NCI-H446 (cell line): ENCODE measurements at regions not wholly inside any gene's neighbourhood (a gene's known extent, or its start where the extent isn't known, plus 50 kb on each side); places are given as distances from the start of the nearest gene placed in this dataset.

Experiments used
- DNase-seq, 2 experiments: peaks; one replicate each; lab custom pipeline; 2025; lab: John Stamatoyannopoulos, UW

DNA sequence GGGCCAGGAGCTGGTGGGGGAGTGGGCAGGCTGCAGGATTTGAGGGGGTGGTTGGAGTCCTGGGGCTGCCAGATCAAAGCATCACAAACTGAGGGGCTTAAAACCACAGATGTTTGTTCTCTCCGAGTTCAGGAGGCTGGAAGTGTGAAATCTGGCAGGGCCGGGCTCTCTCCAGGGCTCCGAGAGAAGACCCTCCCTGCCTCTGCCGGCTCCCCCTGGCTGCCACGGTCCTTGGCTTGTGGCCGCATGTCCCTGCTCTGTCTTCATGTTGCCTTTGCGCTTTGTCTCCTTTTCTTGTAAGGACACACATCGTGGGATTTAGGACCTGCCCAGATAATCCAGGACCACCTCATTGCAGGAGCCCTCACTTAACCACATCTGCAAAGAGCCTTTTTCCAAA is 139.8 kb upstream of the GSE1 start:
- DNase-seq = no peak

DNA sequence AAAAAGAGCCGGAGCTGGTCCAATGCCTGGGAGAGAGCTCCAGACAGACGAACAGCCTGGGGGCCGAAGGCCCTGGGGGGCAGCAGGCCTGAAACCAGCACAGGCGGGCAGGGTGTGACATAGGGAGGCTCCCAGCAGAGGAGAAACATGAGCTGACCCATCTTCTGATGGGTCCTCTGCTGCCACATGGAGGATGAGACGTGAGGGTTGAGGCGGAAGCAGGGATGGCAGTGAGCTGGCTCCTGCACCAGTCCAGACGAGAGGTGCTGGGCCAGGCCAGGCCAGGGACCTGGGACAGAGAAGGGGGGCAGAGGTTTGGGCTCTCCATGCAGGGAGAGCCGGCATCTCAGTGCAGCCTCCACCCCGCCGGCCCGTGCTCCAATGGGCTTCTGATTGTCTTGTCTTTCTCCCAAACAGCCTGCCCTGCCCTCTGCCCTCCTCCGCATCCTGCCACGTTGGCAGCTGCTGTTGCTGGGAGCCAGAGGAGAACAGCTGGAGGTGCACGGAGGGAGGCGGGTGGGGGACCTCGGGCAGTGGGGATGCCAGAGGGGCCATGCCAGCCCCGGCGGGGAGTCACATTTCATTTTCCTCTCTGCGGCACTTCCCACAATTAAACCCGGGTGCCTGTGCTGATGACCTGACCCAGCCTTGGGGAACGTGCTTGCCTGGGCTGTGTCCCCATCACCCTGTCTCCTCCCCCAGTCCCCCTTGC is 139.1 kb upstream of the GSE1 start:
- DNase-seq = peak in 1 of 2 experiments; percentile 66

DNA sequence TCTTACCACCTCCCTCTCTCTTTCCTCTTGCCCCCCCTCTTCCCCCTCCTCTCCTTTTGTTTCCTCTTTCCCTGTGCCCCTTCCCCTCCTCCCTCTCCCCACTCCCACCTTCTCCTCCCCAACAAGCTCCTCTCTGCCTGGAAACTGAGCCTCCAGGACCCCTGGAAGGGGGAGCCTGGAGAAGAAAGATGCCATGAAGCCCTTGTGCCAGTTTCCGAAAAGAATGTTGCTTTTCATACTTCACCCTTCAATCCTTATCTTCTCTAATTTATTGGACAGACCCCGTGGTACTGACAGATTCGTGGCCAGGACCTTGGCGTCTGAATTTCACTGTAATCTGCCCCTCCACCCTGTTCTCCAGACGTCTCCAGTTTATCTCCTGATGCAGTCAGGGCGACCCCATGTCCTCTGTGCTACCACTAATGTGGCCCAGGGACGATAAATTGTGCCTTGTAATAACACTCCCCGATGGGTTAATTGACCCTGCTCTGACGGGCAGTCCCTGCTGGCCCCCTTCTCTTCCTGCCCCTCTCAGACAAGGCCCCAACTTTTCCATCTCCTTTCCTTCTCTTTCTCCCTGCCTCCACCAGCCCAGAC is 138.4 kb upstream of the GSE1 start:
- no peak for DNase-seq

DNA sequence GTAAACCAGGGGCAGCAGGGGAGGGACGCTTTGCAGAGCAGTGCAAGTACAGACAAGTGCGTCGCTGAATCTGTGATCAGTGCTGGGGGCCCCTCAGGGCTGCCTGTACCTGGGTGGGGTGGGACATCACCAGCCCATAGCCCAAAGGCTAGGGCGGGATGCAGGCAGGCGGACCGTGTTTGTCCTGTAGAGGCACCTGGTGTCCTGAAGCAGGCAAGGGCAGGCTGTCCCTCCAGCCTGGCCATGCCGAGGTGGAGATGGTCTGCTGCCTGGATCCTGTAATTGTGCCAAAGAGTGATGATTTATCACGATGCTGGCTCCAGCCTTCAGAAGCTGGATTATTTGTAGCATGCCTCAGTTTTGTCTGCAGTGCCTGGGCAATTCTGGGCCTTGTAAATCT is 137.9 kb upstream of the GSE1 start:
- DNase-seq = peak in 1 of 2 experiments; percentile 40

DNA sequence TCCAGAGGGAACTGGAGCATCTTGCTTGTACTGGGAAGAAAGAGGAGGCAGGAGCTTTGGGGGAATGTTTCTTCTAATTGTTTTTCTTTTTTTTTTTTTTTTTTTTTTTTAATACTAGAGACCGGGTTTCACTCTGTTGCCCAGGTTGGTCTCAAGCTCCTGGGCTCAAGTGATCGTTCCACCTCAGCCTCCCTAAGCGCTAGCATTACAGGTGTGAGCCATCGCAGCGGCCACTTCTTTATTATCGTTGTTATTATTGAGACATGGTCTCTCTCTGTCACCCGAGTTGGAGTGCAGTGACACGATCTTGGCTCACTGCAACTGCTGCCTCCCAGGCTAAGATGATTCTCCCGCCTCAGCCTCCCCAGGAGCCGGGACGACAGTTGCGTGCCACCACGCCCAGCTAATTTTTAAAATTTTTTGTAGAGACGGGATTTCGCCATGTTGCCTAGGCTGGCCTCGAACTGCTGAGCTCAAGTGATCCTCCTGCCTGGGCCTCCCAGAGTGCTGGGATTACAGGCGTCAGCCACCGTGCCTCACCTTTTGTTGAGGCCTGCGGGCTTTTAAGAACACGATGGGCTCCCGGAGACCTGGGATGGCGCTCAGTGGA is 137.3 kb upstream of the GSE1 start:
- no peak for DNase-seq

DNA sequence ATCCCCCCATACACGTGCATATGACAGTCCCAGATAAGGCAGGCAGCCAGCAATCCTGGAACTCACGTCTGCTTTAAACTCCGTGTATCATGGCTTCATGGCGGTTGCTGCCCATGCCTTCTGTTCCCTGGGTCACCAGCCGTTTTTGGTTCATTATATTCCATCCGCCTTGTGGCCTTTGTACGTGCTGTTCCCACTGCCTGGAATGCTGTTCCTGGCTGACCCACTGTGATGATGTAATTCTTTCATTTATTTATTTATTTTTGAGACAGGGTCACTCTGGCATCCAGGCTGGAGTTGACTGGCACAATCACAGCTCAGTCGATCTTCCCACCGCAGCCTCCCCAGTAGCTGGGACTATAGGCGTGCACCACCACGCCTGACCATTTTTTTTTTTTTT is 136.7 kb upstream of the GSE1 start:
- no peak for DNase-seq

DNA sequence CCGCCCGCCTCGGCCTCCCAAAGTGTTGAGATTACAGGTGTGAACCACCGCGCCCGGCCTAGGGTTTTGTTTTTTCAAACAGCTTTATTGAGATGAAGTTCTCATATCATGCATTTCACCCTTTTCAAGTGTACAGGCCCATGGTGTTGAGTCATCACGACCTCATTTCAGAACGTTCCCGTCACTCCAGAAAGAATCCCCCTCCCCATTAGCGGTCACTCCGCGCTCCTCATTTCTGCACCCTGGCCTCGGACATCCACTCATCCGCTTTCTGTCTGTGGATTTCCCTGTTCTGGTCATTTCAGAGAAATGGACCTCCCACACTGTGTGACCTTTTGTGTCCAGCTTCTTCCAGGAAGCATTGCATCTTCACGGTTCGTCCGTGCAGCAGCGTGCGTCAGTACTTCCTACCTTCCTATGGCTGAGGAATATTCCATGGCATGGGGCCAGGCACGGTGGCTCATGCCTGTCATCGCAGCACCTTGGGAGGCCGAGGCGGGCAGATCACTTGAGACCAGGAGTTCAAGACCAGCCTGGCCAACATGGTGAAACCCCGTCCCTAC is 135.2 kb upstream of the GSE1 start:
- no peak for DNase-seq

DNA sequence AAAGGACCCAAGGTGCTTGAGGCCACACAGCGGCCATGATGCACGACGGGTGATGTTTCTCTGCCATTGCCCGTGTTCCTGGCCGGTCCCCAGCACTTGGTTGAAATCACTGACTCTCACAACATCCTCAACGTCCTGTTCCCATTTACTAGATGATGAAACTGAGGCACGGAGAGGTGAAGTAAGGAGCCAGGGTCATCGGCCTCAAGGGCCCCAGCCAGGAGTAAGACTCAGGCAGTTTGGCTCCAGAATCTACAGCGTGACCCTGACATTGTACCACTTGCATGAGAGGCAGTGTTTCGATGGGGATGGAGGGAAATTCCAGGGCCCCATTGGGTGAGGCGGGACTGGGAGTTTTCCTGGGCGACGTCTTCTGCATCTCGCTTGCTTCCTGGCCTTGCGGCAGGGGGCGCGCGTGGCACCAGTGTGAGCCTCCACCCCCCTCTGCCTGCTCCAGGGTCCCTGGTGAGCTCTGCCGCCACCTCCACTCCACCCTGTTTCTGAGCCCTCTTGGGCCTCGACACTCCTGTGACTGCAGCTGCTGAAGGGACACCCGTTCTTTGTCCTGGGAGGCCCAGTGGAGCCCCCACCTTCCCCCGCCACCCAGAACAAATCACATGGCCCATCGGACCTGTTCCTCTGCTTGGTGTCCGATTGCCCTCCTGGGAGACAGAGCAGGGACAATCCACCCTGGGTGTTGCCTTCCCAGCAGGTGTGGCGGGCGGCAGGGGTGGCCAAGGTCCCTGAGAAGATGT is 133.0 kb upstream of the GSE1 start:
- DNase-seq = no peak

DNA sequence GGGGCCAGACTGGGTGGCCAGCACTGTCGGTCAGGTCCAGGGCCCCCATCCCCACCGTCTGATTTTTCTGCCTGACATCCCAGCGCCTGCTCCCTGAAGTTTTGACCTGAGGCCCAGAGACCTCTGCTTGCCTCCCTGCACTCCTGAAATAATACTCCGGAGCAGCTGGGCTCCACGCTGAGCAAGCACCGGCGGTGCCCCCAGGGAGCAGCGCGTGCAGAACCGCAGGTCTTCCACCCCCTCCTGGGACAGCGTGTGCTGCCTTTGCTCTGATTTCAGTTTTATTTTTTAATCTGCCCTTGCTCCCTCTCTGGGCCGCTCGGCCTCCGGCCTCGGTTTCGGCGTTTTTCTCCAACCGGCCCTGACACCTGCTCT is 132.4 kb upstream of the GSE1 start:
- no peak for DNase-seq

DNA sequence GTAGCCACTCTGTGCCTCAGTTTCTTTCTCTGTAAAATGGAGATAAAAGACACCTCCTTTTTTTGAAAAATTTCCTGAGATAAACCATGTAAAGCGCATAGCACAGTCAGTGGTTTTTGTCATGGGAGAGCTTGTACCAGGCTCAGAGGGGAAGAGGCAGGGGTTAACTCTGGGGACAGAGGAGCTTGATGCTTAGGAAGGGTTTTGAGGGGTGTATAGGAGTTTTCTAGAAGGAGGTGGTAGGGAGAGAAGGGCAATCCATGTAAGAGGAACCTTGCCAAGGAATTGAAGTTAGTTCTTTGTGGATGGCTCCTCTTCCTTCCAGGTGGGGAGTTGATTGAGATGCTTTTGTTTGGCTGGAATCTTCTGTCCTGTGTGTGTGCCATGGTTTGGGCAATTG is 131.9 kb upstream of the GSE1 start:
- DNase-seq = no peak

DNA sequence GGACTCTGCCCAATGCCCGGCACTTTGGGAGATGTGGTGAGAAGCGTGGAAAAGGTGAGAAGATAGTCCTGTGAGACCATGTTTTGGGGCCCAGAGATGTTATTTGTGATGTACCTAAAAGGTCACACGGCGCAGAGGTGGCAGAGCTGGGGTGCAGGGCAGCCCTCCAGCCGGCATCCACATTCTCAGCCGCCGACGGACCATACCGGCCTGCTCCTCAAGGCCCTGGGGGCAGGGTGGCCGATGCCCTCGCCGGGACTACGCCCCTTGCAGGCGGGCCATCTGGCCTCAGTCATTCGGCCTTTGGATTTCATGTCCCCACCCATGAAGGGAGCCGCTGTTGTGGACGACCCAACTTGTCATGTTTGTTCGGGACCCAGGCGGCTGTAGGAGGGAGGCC is 131.4 kb upstream of the GSE1 start:
- no peak for DNase-seq

DNA sequence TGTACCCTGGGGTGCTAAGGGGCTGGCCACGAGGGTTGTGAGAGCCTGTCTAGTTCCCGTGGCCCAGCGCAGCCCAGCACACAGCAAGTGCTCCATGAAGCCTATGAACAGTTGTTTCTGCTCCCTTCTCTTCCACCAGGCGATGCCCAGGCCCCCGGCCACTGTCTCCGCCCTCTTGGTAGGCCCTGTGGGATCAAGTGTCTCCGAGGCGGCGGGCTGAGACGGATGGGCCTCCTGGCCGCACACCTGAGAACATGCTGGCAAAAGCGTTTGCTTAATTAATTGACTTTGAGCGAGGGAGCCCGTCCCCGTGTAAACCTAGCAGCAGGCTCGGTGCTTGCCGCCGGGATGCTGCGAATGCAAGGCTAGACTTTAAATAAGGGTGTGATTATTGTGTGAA is 129.7 kb upstream of the GSE1 start:
- DNase-seq = no peak

DNA sequence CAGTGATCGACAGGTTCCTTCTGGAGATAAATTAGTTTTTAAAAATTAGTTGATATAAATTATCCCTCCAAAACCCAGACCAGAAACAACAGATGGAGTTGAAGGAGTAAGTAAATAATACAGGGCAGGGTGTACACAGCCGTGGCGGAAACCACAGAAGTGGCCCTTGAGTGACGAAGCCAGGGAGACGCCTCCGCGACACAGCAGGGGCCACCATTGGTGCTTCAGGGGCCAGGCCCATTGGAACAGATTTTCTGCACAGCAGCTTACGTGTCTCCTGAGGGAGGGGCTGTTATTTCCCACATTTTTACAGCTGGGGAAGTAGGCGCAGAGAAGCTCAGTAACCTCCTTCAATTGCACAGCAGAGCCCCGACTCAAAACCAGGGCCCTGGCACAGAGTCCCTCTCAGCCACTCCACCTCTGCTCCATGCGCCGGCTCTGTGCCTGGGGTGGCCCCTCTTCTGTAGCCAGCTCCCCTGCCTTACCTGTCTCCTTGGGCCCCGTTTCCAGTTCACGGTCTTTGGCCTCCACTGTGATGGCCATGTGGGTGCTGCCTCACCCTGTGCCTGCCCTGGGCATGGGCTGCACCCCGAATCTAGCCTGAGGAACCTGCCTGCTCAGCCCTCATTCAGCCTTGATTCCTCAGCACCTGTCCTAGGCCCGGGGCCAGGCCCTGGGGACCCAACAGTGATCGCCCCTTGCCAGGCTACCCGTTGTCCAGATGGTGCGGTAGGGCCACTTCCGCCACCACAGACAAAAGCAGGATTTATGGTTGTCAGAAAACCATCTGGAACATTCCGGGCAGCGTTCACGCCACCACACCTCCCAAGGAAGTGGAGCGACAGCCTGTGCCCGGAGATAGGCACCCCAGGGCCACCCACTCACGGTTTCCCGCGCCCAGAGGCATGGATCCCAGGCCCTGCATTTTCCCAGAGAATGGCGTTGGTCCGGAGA is 128.5 kb upstream of the GSE1 start:
- DNase-seq = peak; percentile 25 to 60

DNA sequence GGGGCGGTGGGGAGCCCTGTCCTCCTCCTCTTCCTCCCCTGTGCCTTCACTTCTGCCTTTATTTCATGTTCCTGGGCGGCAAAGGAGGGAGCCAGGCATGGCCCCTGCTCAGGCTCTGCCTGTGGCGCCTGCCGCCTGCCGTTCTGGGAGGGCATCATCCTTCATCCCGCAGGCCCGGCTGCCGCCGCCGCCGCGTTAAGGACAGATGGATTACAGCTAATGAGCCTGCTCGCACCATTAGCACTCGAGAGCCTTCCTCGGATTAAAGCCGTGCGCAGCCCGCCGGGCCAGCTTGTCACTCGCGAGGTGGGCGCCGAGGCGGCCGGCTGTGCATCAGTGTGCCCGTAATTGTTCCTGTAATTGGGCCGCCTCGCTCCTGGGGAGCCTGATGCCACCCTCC is 127.7 kb upstream of the GSE1 start:
- DNase-seq = peak in 1 of 2 experiments; percentile 49

DNA sequence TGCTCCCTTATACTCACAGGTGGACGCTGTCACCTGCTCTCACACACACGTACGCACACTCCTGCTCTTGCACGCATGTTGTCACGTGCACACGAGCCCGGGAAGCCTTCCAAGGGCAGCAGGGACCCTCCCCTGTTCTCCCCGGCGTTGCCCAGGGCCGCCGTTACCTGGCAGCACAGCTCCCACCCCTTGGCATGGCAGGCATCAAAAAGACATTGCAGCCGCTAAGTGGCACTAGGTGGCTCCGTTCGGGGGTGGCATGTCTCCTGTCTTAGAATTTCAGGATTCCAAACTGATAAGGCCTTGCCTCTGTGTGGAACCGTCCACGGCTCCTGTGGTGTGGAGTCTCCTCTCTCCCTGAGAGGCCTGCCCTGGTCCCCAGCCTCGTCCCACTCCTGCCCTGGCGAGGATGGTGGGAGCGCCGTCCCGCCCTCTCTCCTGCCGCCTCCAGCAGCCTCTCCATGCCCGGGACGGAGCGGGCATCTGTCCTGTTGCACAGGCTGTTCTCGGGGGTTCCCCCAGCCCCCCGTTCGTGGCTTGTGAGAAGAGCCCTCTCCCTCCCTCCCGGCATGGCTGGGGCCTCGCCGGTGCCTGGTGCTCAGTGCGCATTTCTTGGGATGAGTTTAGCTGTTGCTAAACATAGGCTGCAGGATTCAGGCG is 126.7 kb upstream of the GSE1 start:
- no peak for DNase-seq

DNA sequence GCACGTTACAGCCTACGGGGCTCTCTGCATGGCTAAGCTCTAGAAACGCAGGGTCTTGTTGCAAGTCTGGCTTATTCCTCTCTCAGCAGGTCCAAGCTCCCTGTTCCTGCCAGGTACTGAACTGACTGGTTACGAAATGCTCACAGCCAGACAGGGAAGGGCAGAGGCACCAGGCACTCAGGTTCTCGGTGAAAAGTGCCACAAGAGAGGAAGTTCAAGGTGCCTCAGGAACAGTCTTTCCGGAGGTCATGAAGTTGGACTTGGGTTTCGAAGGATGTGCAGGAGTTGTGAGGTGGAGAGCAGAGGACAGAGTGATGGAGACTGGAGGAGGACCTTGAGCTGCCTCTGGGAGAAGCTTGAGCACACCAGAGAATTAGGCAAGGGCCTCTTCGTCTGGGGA is 124.7 kb upstream of the GSE1 start:
- no peak for DNase-seq

DNA sequence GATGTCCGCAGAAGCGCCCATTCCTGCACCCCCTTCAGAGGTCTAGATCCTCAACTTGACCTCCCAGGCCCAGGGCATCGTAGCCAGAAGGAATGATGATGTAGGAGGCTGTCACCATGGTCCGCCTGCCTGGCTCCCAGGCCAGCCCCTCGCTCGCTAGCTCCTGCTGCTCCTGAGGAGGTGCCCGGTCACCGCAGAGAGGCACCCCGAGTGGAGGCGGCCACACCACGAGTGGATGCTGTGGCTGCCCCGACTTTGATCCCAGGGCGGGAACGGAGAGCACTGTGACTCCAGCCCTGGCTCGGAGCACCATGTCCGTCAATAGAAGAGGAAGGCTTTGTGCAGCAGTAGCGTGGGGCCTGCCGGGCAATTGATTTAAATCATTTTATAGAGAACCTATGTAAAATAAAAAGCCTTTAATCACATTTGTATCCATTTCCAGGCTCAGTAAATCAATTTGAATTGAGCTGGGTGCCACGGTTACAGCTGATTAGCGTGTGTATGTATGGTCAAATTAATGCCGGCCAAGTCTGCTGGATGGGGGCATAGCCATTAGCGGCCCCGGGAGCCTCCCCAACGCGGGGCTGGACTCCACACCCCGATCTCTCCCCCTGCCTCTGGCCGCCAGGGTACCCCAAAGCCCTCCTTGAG is 122.6 kb upstream of the GSE1 start:
- DNase-seq = no peak

DNA sequence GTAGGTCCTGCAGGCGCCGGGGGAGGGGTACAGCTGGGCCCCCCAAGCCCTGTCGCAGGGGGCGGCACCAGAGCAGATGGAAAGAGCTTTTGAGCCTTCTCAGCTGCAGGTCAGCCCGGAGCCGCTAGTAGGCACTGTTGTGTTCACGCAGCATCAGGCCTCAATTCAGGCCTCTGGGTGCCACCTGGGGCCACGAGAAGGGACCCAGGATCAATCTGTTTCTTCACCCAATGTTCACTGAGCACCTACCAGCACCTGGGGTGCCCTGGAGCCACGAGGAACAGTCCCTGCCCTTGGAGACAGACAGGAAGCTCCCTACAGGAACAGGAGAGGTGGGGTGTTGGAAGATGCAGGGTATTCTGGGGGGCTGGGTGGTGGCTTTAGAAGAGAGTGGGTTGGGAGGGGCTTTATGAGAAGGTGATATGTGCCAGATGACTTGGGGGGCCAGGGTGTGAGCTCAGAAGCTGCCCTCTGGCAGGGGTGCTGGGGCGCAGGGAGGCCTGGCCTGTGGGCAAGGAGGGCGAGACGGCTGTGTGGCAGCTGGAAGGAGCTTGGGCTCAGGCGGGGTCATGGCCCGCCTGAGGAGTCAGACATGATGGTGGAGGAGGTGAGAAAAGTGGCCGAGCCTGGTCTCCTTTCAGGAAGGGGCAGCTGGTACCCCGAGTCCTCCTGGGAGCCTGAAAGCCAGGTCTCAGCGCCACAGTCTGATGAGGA is 121.9 kb upstream of the GSE1 start:
- DNase-seq = no peak

DNA sequence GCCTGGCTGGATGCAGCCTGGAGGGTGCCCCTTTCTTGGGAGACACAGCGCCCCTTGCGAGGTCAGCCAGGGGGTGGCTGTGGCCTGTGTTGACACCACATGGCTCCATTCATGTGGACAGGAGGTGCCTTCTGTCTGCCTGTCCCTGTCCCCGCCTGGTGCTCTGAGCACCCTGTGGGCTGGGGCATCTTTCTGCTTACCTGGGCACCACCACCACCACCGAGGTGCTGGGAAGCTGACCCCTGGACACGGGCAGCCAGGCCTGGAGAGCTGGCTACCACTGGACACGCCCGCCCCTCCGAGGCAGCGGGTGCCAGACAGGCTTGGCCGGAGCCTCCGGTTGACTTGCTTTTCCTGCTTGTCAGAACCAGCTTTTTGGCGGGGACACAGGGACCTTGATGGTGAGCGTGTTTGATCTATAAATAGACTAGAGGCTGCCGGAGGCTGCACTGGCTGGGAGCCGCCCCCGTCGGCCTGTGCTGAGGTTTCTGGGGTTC is 121.3 kb upstream of the GSE1 start:
- DNase-seq = peak in 1 of 2 experiments; percentile 7
